ENCODE measurements at regions not wholly inside any gene's neighbourhood (a gene's known extent, or its start where the extent isn't known, plus 50 kb on each side); places are given as distances from the start of the nearest gene placed in this dataset.
A peak's percentile ranks its signal among the peaks of the same experiment; 100 is the strongest.

GRCh38 chr1:198860371-198860770 lies 221.5 kb downstream of the PTPRC start:
- DNase-seq (ENCODE audit: extremely low read depth, low read depth) = no peak

DNA sequence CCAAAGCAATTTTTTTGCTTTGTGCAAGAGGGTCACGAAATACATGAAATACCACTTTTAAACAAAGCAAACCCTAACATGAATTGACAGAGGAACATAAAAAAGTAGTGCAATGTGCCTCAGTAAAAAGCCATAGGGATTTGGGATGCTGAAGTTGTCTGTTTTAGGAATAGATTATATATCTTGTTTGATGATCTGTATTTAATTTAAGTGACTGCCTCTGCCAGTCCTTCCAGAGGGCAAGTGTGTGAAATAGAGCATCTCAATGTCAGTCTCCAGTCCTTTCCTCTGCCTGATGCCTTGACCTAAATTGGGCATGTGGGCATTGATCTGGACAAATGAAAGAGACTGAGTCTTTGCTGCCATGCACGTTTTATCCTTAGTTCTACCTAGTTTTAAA lies 222.8 kb downstream of the PTPRC start:
- no peak for DNase-seq (ENCODE audit: extremely low read depth, low read depth)

DNA sequence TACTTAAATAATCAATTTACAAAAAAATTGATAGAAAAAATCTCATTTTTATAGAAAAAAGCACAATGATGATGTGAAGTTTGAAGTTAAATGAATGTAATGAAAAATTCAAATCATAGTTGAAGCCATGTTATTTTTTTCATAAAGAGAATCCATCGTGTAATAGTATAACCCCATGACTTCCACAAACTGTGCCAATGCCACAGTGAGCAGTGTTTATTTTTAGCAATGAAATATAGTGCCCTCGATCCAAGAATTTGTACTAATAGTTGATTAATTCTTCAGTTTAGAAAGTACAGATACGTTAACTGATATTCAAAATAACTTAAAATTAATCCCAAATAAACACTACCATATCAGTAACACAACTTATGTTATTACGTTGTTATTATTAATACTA lies 225.9 kb downstream of the PTPRC start:
- no peak for DNase-seq (ENCODE audit: extremely low read depth, low read depth)

DNA sequence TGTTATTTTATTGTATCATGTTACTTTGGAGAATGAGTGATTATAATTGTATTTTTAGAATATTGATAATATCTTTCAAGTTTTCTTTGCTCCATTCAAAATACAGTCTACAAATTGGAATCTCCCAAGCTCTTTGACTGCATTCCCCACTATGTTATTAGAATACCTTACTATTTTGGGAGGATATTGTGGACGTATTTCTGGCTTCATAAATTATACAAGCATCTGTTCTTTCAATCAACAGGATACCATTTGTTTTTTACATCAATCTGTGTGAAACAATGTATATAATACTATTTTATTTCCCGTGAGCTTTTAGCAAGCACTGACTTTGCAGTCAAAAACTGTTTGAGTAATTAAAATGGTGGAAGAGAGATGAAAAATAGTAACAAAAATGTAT lies 226.5 kb downstream of the PTPRC start:
- DNase-seq (ENCODE audit: extremely low read depth, low read depth) = no peak

DNA sequence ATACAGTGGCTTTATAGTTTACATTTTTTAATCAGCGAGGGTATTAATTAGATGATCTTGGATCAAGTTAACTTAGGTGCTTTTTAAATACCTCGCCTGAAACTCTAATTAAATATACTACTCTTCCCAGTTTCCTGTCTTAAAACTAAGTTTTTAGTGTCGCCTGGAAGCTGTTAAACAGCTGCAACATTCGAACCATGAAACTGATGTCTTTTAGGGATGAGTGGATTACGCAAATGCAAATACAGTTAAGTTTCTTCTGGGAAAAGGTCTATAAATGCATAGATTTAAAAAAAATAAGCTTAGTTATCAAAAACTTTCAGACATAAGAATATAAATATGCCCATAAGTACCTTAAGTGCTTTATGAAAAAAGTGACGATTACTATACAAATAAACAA lies 228.3 kb downstream of the PTPRC start:
- DNase-seq (ENCODE audit: extremely low read depth, low read depth) = no peak

DNA sequence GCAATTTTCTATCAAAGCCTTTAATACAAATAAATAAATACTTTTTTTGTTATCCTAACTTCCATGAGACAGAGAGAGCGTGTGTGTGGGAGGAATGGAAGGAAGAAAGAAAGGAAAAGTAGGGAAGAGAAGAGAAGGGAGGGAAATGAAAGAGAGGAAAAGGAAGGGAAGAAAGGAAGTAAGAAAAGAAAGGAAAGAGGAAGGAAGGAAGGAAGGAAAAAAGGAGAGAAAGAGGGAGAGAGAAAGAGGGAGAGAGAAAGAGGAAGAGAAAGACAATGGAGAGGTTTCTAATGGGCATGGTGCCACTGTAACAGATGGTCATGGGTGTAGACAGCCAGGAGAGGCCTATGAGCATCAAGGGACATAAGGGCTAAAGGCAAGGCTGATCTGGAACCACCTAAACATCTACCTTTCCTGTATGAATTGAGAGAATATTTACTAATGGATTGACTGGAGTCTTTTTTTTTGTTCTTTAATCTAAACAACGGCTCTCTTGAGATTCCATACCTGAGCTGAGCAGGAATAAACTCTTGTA lies 234.9 kb downstream of the PTPRC start:
- no peak for DNase-seq (ENCODE audit: extremely low read depth, low read depth)

DNA sequence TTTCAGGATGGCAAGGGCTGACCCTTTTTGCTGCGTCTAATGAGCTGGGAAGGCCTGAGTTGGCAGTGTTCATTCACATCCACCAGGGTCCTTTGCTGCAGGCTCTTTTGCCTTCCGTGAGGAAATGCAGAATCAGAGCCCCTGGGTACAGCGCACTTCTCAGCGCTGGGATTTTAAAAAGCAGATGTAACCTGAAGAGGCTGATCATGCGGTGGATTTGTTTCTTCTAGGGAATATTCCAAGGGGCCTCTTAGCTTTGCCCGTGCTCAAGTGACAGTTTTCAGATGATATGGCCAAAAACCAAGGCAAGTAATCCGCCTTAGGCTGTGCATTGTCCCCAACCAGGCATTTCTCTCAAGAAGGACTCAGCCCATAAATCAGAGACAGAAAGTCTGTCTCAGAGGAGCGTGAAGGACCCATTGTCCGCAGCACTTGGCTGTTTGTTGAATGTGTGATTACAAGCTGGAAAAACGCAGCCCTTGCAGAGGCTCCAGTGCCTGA lies 237.6 kb downstream of the PTPRC start:
- DNase-seq (ENCODE audit: extremely low read depth, low read depth) = no peak

DNA sequence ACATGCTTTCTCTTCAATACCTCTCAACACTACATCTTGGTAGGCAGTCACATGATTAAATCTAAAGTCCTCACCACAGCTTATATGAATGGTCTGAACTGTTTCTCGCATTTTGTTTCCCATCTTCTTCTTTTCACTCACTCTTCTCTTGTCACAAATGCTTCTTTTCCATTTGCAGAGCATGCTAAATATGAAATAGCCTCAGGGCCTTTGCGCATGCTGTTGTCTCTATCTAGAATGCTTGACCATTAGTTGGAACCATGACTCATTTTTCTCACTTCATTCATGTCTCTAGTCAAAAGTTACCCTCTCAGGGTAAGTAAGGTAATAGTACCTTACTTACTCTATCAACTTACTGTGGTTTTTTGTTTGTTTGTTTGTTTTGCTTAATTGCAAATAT lies 239.7 kb downstream of the PTPRC start:
- no peak for DNase-seq (ENCODE audit: extremely low read depth, low read depth)

DNA sequence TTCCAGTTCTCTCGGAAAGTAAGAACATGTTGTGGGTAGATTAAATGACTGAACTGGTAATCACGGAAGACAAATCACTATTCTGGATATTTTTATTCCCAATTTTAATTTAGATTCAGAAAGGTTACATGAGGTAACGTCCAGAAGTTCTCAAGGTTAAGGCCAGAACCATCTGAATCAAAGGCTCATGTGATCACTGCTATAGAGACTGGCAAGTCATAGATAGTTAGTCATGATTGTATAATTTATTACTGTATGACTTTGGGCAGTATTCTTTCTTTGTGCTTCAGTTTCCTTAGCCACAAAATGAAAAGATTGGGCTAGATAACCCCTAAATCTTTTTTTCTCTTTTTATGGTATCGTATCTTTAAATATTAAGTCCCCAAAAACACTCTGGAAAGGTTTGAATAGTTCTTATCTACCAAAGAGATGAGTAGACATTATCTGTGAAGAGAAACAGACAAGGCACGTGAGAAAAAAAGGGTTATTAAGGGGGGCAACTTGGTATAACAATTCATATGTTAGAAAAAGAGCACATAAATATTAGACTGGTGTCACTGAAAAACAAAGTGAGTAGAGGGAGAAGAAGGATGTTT lies 241.0 kb downstream of the PTPRC start:
- DNase-seq (ENCODE audit: extremely low read depth, low read depth) = no peak

DNA sequence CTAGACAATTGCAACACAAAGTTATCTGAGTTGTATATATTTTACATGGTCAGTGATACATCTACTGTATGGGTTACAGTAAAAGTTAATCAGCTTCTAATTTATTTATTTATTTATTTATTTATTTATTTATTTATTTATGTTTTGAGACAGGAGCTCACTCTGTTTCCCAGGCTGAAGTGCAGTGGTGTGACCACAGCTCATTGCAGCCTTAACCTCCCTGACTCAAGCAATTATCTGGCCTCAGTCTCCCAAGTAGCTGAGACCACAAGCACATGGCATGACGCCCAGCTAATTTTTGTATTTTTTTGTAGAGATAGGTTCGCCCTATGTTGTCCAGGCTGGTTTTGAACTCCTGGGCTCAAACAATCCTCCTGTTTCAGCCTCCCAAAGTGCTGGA lies 241.6 kb downstream of the PTPRC start:
- no peak for DNase-seq (ENCODE audit: extremely low read depth, low read depth)

DNA sequence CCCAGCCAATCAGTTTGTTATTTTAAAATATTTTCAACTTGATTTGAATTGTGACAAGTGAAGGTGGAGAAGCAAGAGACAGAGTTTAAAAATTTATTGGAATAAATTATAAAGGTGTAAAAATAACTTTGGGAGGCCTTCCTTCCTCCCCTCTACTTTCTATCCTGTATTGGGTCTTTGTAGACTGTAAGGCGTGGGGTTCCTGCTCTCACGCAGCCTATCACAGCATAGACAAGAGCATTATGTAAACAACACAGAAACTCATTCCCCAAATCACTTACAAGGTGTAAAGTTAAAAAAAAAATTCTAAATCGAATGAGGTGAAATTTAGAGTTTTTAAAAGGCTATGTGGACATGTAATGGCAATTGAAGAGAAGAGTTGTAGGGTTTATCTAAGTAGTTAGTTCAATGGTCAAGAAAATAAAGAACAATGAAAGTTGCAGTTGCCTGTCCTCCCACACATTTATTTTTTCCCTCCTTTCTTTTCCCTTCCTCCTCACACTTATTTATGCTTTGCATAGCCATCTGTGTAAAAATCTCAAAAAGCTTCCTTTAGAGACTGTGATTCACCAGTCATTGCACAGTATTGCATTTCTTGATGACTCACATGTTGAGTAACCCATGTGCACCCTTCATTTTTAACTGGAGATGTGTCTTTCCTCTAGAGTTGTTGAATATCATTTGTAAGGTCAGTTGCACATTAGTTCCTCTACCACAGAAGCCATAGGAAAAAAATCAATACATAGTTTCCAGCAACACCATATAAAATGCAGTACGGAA lies 242.2 kb downstream of the PTPRC start:
- peak; percentile 97 for DNase-seq (ENCODE audit: extremely low read depth, low read depth)

- no peak for DNase-seq (ENCODE audit: extremely low read depth, low read depth)
Observed at GRCh38 chr1:198883184-198883583, 244.3 kb downstream of the PTPRC start.

DNA sequence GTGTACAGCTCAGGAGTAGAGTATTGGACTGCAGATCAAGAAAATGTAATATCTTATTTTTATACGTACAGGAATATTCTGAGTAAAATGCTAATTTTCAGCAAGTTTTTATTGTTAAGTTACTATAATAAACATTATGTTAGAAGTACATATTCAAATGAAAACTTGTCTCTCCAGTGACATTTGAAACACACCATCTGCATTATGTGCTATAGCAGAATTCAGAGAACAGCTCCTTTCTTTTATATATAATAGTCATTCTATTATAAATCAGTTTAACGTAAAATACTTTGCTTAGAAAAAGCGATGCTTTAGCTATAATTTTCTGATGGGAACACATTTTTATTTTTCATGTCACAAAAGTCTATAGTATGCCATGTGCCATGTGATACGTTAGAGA lies 249.0 kb downstream of the PTPRC start:
- DNase-seq (ENCODE audit: extremely low read depth, low read depth) = no peak

GRCh38 chr1:198888379-198888943 lies 249.6 kb downstream of the PTPRC start:
- DNase-seq (ENCODE audit: extremely low read depth, low read depth) = no peak

DNA sequence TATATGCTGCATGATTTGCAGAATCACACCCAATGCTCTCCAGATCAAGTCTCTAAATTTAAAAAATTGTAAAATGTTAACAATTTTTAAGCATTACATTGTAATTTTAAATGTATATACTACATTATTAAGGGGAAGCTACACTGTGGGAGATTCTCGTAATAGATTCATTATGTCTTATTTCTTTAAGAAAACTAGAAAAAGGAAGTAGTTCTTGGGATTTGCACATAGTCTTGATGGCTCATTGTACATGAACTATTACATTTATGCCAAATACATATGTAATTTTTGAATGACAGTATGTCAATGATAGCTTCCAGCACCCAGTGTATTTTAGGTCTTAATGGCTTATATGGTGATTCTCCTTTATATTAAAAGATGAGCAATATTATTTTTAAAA lies 250.3 kb downstream of the PTPRC start:
- no peak for DNase-seq (ENCODE audit: extremely low read depth, low read depth)

- DNase-seq (ENCODE audit: extremely low read depth, low read depth) = no peak
Observed at GRCh38 chr1:198889749-198890148, 250.9 kb downstream of the PTPRC start.

- peak; percentile 72 for DNase-seq (ENCODE audit: extremely low read depth, low read depth)
Observed at GRCh38 chr1:198890214-198890930, 251.5 kb downstream of the PTPRC start.

DNA sequence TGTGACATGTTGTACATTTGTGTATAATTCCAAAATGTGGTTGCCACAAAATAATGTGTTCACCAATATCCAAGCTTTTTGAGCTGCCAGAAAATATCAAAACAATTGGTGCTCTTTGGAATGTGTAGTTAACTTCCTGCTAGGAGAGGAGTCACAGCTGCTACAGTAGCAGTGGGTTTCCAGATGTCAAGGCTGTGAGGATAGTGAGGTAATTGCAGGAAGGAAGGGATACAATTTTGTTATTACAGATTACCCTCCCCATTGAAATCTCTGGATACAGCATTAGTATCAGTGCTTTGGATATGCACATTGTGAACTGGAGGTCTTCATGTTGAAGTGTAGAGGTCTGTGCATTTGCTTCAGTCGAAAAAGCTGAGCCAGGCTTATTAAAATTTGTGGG lies 253.2 kb downstream of the PTPRC start:
- no peak for DNase-seq (ENCODE audit: extremely low read depth, low read depth)

DNA sequence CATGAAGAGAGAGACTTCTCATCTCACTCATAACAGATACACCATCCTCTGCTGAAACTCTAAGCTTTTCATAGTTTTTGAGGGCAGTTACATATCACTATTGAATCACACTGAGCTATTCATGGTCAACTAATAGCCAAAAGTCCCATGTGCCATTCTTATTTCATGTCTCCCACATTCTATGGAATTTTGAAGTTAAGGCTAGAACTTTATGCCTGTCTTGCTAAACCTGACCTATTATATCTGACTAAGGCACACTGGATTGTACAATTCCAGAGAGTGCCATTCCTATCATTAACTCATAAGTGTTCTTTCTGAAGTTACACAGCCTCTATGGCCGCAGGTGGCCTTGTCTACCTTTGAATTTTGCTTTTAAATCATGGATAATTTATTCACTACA lies 254.3 kb downstream of the PTPRC start:
- DNase-seq (ENCODE audit: extremely low read depth, low read depth) = no peak

GRCh38 chr1:198893763-198894444 lies 255.1 kb downstream of the PTPRC start:
- no peak for DNase-seq (ENCODE audit: extremely low read depth, low read depth)

DNA sequence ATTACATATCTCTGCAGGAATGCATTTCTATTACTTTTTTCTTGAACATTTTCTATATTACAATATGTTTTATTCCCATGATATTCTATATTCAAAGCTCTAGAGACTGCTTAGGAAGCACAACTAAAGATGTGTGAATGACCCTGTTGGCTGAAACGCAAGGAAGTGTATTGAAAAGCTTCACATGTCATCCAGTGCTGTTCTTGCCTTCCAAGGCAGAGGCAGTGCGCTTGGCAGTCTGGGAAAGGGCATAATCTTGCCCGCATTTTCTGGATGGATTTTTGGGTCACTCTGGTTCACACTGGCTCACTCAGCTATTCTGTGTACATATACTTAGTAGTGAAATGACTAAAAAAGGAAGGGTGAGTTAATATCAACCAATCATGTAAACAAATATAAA lies 262.4 kb downstream of the PTPRC start:
- DNase-seq (ENCODE audit: extremely low read depth, low read depth) = no peak
